CD4-positive, alpha-beta T cell (primary cell): ENCODE measurements at regions not wholly inside any gene's neighbourhood (a gene's known extent, or its start where the extent isn't known, plus 50 kb on each side); places are given as distances from the start of the nearest gene placed in this dataset.

Experiments
- ATAC-seq: fragments of 200-7000 bp; cut with Tn5 transposase; one replicate; pipeline ENCODE4 v1.10.0; 2022; ENCODE audit warnings: mild to moderate bottlenecking; ENCODE audit not compliant: poor library complexity
- CTCF ChIA-PET: fragments of 350-600 bp; sonication (Branson Sonifier 250); formaldehyde crosslinking; loops from one replicate; lab custom pipeline; 2021; ENCODE audit warnings: antibody characterized with exemption, inconsistent platforms; lab: Charles Lee
- POLR2A ChIA-PET: fragments of 350-600 bp; sonication (Branson Sonifier 250); formaldehyde crosslinking; loops from one replicate; lab custom pipeline; 2021; ENCODE audit warnings: antibody characterized with exemption, inconsistent platforms; lab: Charles Lee
- DNase-seq, 14 experiments: peaks; one replicate each; pipeline ENCODE4 v3.0.0-alpha.2; 2013 to 2020; ENCODE audit warnings: mixed read lengths in 2 of 14
- H3K27ac ChIP-seq, 2 donors: one replicate each; pipeline versions ENCODE4 v1.5.1 to v1.7.0; 2013; ENCODE audit warnings: low read length in 2 of 2, low read depth in 1 of 2, mild to moderate bottlenecking in 1 of 2
- H3K27me3 ChIP-seq, 2 experiments: 1 replicate in 1 of 2; 2 replicates in 1 of 2; pipeline versions ENCODE4 v1.6.1 to v1.7.0; 2013; ENCODE audit warnings: low read length in 2 of 2, control low read depth in 1 of 2, mild to moderate bottlenecking in 1 of 2, moderate library complexity in 1 of 2; ENCODE audit not compliant: insufficient read depth in 2 of 2, control insufficient read depth in 1 of 2
- H3K36me3 ChIP-seq: one replicate; pipeline ENCODE4 v1.6.1; 2013; ENCODE audit warnings: low read length, control low read depth; ENCODE audit not compliant: insufficient read depth
- H3K4me1 ChIP-seq: one replicate; pipeline ENCODE4 v1.6.1; 2013; ENCODE audit warnings: low read length, control low read depth; ENCODE audit not compliant: insufficient read depth
- H3K4me3 ChIP-seq: one replicate; pipeline ENCODE4 v1.5.1; 2013; ENCODE audit warnings: mild to moderate bottlenecking, low read length, moderate library complexity
- H3K9me3 ChIP-seq, 2 experiments: 1 replicate in 1 of 2; 2 replicates in 1 of 2; pipeline versions ENCODE4 v1.6.1 to v1.7.0; 2013; ENCODE audit warnings: low read length in 2 of 2, mild to moderate bottlenecking in 2 of 2, control low read depth in 1 of 2, moderate library complexity in 1 of 2; ENCODE audit not compliant: control insufficient read depth in 1 of 2, insufficient read depth in 1 of 2
- H3K27ac Mint-ChIP-seq: one replicate; pipeline ENCODE4 v1.8.0; 2020; ENCODE audit warnings: mixed read lengths
- H3K27me3 Mint-ChIP-seq: one replicate; pipeline ENCODE4 v1.8.0; 2021; ENCODE audit warnings: mixed read lengths
- H3K36me3 Mint-ChIP-seq: one replicate; pipeline ENCODE4 v1.8.0; 2021; ENCODE audit warnings: low read depth, mixed read lengths
- H3K4me1 Mint-ChIP-seq: one replicate; pipeline ENCODE4 v1.8.0; 2021; ENCODE audit warnings: low read depth, mixed read lengths
- H3K4me3 Mint-ChIP-seq: one replicate; pipeline ENCODE4 v1.8.0; 2020; ENCODE audit warnings: mild to moderate bottlenecking, mixed read lengths
- H3K9me3 Mint-ChIP-seq: one replicate; pipeline ENCODE4 v1.8.0; 2020; ENCODE audit warnings: mixed read lengths
- intact Hi-C, 2 experiments: fragments of 100-400 bp; cut with DNase I in 1 of 2; cut with micrococcal nuclease in 1 of 2; formaldehyde crosslinking; loops; one replicate each; pipeline versions ENCODE4 v1.15.1 to v1.9.0; 2023 to 2025; cut with DNase I, micrococcal nuclease
- TF ChIP-seq, protein P1 (sequence below): fragments of 200-600 bp; IDR thresholded peaks from one replicate; pipeline ENCODE4 v1.8.0; 2022; ENCODE audit warnings: antibody characterized with exemption, mild to moderate bottlenecking

DNA sequence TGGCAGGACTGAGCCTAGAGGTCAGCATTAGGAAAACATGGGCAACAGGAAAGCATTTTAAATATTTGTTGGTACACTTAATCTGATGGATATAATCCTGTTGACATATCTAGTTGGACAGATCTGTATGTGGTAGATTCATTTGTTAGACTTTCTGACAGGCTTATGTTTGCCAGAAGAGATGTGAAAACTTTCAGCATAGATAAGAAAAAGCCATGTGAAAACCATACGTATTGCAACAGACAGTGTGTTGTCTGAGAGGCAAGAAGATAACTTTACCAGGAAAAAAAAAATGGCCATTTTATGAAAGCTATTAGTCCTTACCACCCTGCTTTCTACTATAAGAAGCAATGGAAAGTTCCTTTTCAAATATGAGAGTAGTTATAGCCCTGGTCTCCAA lies 1902.2 kb upstream of the C9orf72 start:
- Mint-ChIP-seq H3K9me3 (peaks cover 12% of the 10 kb centered on the region), H3K4me3 (no peak overlapping the region), H3K27me3 (no peaks in the 10 kb centered on the region), H3K36me3 (no peaks in the 10 kb centered on the region), H3K27ac (no peak overlapping the region), H3K4me1 (no peaks in the 10 kb centered on the region)
- DNase-seq = no peak
- Histone ChIP-seq H3K27me3 (no peaks in the 10 kb centered on the region), H3K4me1 (no peaks in the 10 kb centered on the region), H3K36me3 (no peaks in the 10 kb centered on the region), H3K9me3 (peaks cover 0 to 12% of the 10 kb centered on the region in 2 experiments), H3K4me3 (no peak overlapping the region), H3K27ac (no peak overlapping the region)
- POLR2A ChIA-PET = no interaction called here
- TF ChIP-seq, protein P1, sequence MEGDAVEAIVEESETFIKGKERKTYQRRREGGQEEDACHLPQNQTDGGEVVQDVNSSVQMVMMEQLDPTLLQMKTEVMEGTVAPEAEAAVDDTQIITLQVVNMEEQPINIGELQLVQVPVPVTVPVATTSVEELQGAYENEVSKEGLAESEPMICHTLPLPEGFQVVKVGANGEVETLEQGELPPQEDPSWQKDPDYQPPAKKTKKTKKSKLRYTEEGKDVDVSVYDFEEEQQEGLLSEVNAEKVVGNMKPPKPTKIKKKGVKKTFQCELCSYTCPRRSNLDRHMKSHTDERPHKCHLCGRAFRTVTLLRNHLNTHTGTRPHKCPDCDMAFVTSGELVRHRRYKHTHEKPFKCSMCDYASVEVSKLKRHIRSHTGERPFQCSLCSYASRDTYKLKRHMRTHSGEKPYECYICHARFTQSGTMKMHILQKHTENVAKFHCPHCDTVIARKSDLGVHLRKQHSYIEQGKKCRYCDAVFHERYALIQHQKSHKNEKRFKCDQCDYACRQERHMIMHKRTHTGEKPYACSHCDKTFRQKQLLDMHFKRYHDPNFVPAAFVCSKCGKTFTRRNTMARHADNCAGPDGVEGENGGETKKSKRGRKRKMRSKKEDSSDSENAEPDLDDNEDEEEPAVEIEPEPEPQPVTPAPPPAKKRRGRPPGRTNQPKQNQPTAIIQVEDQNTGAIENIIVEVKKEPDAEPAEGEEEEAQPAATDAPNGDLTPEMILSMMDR = no peak
- no peak for ATAC-seq
- intact Hi-C loops = no loop called here
- CTCF ChIA-PET = no interaction called here

DNA sequence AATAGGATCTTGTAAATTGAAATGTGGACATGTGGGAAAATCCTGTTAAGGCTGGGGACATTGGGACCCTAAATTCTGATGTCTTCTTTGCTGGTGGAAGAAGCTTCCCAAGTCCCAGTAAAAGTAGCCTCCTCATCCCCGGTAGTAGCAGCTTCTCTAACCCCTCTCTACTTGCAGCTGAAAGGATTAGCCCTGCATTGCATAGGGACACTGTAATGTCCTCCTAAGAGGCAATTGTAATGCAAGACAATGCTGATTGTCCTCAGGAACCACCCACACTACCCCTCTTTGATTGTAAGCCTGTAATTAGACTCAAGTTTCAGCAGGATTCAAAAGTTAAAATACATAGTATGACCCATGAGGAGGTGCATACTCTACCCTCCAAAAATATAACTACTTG lies 1938.4 kb upstream of the C9orf72 start:
- no peak overlapping the region for H3K4me3 ChIP-seq
- H3K9me3 Mint-ChIP-seq = peaks cover 7% of the 10 kb centered on the region
- H3K36me3 Mint-ChIP-seq = no peaks in the 10 kb centered on the region
- H3K27ac Mint-ChIP-seq = no peak overlapping the region
- H3K9me3 ChIP-seq = peaks cover 0 to 15% of the 10 kb centered on the region in 2 experiments
- no peaks in the 10 kb centered on the region for H3K36me3 ChIP-seq
- intact Hi-C loops = no loop called here
- no peak for ATAC-seq
- DNase-seq = no peak
- TF ChIP-seq, protein P1 = no peak
- no peaks in the 10 kb centered on the region for H3K27me3 Mint-ChIP-seq
- CTCF ChIA-PET = no interaction called here
- no peaks in the 10 kb centered on the region for H3K27me3 ChIP-seq
- H3K4me3 Mint-ChIP-seq = no peak overlapping the region
- H3K27ac ChIP-seq = no peak overlapping the region
- H3K4me1 Mint-ChIP-seq = no peaks in the 10 kb centered on the region
- POLR2A ChIA-PET = no interaction called here
- no peaks in the 10 kb centered on the region for H3K4me1 ChIP-seq

DNA sequence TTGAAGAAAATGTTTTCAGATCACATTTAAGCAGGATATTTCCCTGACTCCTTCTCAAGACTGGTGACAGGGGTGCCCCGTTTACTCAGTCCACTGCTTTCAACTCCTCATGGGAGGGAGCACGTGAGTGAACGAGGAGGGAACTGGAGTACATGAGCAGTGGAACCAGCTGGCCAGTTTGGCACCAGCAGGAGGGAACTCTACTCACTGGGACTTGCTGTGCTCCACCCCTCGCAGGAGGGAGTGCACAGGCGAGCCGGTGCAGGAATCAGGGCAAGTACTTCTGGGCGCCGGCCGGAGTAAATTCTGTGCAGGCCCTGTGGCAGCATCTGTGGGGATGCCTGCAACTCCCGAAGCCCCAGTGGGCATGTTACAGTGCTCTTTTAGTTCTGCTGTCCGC lies 1941.1 kb upstream of the C9orf72 start:
- Mint-ChIP-seq H3K9me3 (peaks cover 2% of the 10 kb centered on the region), H3K27me3 (no peaks in the 10 kb centered on the region), H3K4me1 (no peaks in the 10 kb centered on the region), H3K27ac (no peak overlapping the region), H3K4me3 (no peak overlapping the region), H3K36me3 (no peaks in the 10 kb centered on the region)
- DNase-seq (no peak), ATAC-seq (no peak)
- H3K36me3 ChIP-seq = no peaks in the 10 kb centered on the region
- TF ChIP-seq, protein P1 = no peak
- no peak overlapping the region for H3K4me3 ChIP-seq
- no peaks in the 10 kb centered on the region for H3K27me3 ChIP-seq
- H3K27ac ChIP-seq = no peak overlapping the region
- intact Hi-C loops = no loop called here
- ChIA-PET POLR2A (no interaction called here), CTCF (no interaction called here)
- H3K9me3 ChIP-seq = peaks cover 0 to 15% of the 10 kb centered on the region in 2 experiments
- no peaks in the 10 kb centered on the region for H3K4me1 ChIP-seq
